SK-N-SH (cell line): ENCODE measurements at regions not wholly inside any gene's neighbourhood (a gene's known extent, or its start where the extent isn't known, plus 50 kb on each side); places are given as distances from the start of the nearest gene placed in this dataset.
A peak's percentile ranks its signal among the peaks of the same experiment; 100 is the strongest.

Experiments
- CTCF ChIA-PET: fragments of 300-600, 350-600 bp; formaldehyde crosslinking; extraction: SDS; loops from one replicate; lab custom pipeline; 2021; lab: Yijun Ruan, JAX
- POLR2A ChIA-PET: fragments of 350-600 bp; sonication (Branson Sonifier 250); formaldehyde crosslinking; extraction: SDS; loops from one replicate; lab custom pipeline; 2020; ENCODE audit warnings: antibody characterized with exemption, inconsistent platforms; lab: Yijun Ruan, JAX
- DNase-seq: peaks from one replicate; pipeline ENCODE4 v3.0.0; 2012
- H2AFZ ChIP-seq: fragments of 200-600 bp; sonication (generic); 2 replicates; pipeline ENCODE4 v1.8.1; 2016; ENCODE audit warnings: antibody characterized with exemption, mild to moderate bottlenecking, low read depth
- H3F3A ChIP-seq: fragments of 200-600 bp; sonication (generic); replicated peaks from 2 replicates; pipeline ENCODE3; 2016; ENCODE audit warnings: antibody characterized with exemption, mild to moderate bottlenecking; ENCODE audit not compliant: insufficient read depth
- H3K27ac ChIP-seq, 2 experiments: fragments of 200-500 bp in 1 of 2; fragments of 200-600 bp in 1 of 2; sonication (Bioruptor generic) in 1 of 2; sonication (generic), shearing (Covaris generic) in 1 of 2; 2 replicates each; pipeline versions ENCODE4 v1.5.1 to v1.6.1; 2014 to 2016; ENCODE audit warnings: low read depth in 2 of 2, inconsistent platforms in 1 of 2, low read length in 1 of 2, mild to moderate bottlenecking in 1 of 2, mixed read lengths in 1 of 2
- H3K27me3 ChIP-seq: fragments of 200-600 bp; sonication (generic), shearing (Covaris generic); 2 replicates; pipeline ENCODE4 v1.6.1; 2016; ENCODE audit warnings: mixed run types; ENCODE audit not compliant: insufficient read depth
- H3K36me3 ChIP-seq, 2 experiments: fragments of 200-500 bp in 1 of 2; fragments of 200-600 bp in 1 of 2; sonication (Bioruptor generic) in 1 of 2; sonication (generic) in 1 of 2; replicated peaks in 1 of 2; 2 replicates each; pipeline versions ENCODE3 to v1.5.1; 2014 to 2016; ENCODE audit warnings: low read length in 1 of 2, mild to moderate bottlenecking in 1 of 2; ENCODE audit not compliant: insufficient read depth in 2 of 2, control insufficient read depth in 1 of 2
- H3K4me1 ChIP-seq, 2 experiments: fragments of 200-500 bp in 1 of 2; fragments of 200-600 bp in 1 of 2; sonication (Bioruptor generic) in 1 of 2; sonication (generic), shearing (Covaris generic) in 1 of 2; 2 replicates each; pipeline versions ENCODE4 v1.5.1 to v1.6.1; 2014 to 2016; ENCODE audit warnings: low read depth in 1 of 2, low read length in 1 of 2, mixed run types in 1 of 2; ENCODE audit not compliant: insufficient read depth in 2 of 2, control insufficient read depth in 1 of 2
- H3K4me2 ChIP-seq: fragments of 200-600 bp; sonication (generic), shearing (Covaris generic); 2 replicates; pipeline ENCODE4 v1.6.1; 2017; ENCODE audit warnings: mixed run types
- H3K4me3 ChIP-seq, 2 experiments: fragments of 200-500 bp in 1 of 2; fragments of 200-600 bp in 1 of 2; sonication (Bioruptor generic) in 1 of 2; sonication (generic), shearing (Covaris generic) in 1 of 2; 2 replicates each; pipeline versions ENCODE4 v1.5.1 to v1.8.1; 2014 to 2016; ENCODE audit warnings: low read depth in 2 of 2, inconsistent platforms in 1 of 2, low read length in 1 of 2, mild to moderate bottlenecking in 1 of 2, mixed read lengths in 1 of 2, moderate library complexity in 1 of 2
- H3K79me2 ChIP-seq: fragments of 200-600 bp; sonication (generic); 2 replicates; pipeline ENCODE4 v1.8.1; 2017; ENCODE audit warnings: mild to moderate bottlenecking; ENCODE audit not compliant: insufficient read depth
- H3K9ac ChIP-seq: fragments of 200-600 bp; sonication (generic); 2 replicates; pipeline ENCODE4 v1.6.1; 2017; ENCODE audit warnings: mixed run types
- H3K9me2 ChIP-seq: fragments of 200-600 bp; sonication (generic); 2 replicates; pipeline ENCODE4 v1.6.1; 2017; ENCODE audit warnings: mixed run types
- H3K9me3 ChIP-seq: fragments of 200-600 bp; sonication (generic); 2 replicates; pipeline ENCODE4 v1.6.1; 2017; ENCODE audit warnings: mixed run types, mild to moderate bottlenecking, moderate library complexity
- H4K20me1 ChIP-seq: fragments of 200-600 bp; sonication (generic); 2 replicates; pipeline ENCODE4 v1.6.1; 2017; ENCODE audit warnings: mild to moderate bottlenecking, mixed run types; ENCODE audit not compliant: insufficient read depth
- ELF1 ChIP-seq: IDR thresholded peaks from 2 replicates; pipeline ENCODE4 v1.4.0; 2012
- FOSL2 ChIP-seq: IDR thresholded peaks from 2 replicates; pipeline ENCODE4 v1.4.0; 2012; ENCODE audit warnings: low read depth, mild to moderate bottlenecking, moderate library complexity, borderline replicate concordance
- FOXJ3 ChIP-seq: sonication (generic); formaldehyde crosslinking; IDR thresholded peaks from 2 replicates; pipeline ENCODE4 v1.5.1; 2020; ENCODE audit warnings: mild to moderate bottlenecking, missing genetic modification reagents
- FOXM1 ChIP-seq: IDR thresholded peaks from 2 replicates; pipeline ENCODE4 v1.4.0; 2012; ENCODE audit warnings: low read depth, mild to moderate bottlenecking
- GATA2 ChIP-seq: sonication (generic); formaldehyde crosslinking; IDR thresholded peaks from 2 replicates; pipeline ENCODE4 v1.5.0; 2020; ENCODE audit warnings: mild to moderate bottlenecking, missing genetic modification reagents
- JUND ChIP-seq: IDR thresholded peaks from 2 replicates; pipeline ENCODE4 v1.4.0; 2012
- MEF2A ChIP-seq: IDR thresholded peaks from 2 replicates; pipeline ENCODE4 v1.4.0; 2012; ENCODE audit warnings: low read depth, borderline replicate concordance
- MXI1 ChIP-seq: IDR thresholded peaks from 2 replicates; pipeline ENCODE4 v1.6.1; 2012; ENCODE audit warnings: mild to moderate bottlenecking, low read depth, low read length, improper control_type of control experiment
- NFIC ChIP-seq: IDR thresholded peaks from 2 replicates; pipeline ENCODE4 v1.4.0; 2012; ENCODE audit warnings: borderline replicate concordance
- NRF1 ChIP-seq: IDR thresholded peaks from 2 replicates; pipeline ENCODE4 v1.6.1; 2012; ENCODE audit warnings: low read depth, mild to moderate bottlenecking, low read length
- RFX5 ChIP-seq: IDR thresholded peaks from 2 replicates; pipeline ENCODE4 v1.6.1; 2012; ENCODE audit warnings: mild to moderate bottlenecking, improper control_type of control experiment, low read length
- SMC3 ChIP-seq: IDR thresholded peaks from 2 replicates; pipeline ENCODE4 v1.6.1; 2012; ENCODE audit warnings: low read depth, low read length, improper control_type of control experiment
- TCF12 ChIP-seq: IDR thresholded peaks from 2 replicates; pipeline ENCODE4 v1.4.0; 2012
- WGBS: methylation state at CpG from one replicate; pipeline ENCODE4 v1.1.6; 2017; ENCODE audit warnings: low lambda C conversion rate; 5-methylcytosine and 5-hydroxymethylcytosine counted together
- TF ChIP-seq, protein P1 (sequence below): IDR thresholded peaks from 2 replicates; pipeline ENCODE4 v1.4.0; 2012; ENCODE audit warnings: low read depth
- TF ChIP-seq, protein P2 (sequence below): IDR thresholded peaks from 2 replicates; pipeline ENCODE4 v1.6.1; 2012; ENCODE audit warnings: mild to moderate bottlenecking, low read depth, low read length, moderate library complexity
- TF ChIP-seq, protein P3 (sequence below): fragments of 150-350 bp; IDR thresholded peaks from 2 replicates; pipeline ENCODE4 v1.6.1; 2017; ENCODE audit warnings: antibody characterized with exemption, low read length, low read depth, borderline replicate concordance
- TF ChIP-seq, protein P4 (sequence below): fragments of 200-600 bp; sonication (generic); IDR thresholded peaks from 2 replicates; pipeline ENCODE4 v1.6.1; 2017; ENCODE audit warnings: antibody characterized with exemption, mild to moderate bottlenecking, moderate library complexity

DNA sequence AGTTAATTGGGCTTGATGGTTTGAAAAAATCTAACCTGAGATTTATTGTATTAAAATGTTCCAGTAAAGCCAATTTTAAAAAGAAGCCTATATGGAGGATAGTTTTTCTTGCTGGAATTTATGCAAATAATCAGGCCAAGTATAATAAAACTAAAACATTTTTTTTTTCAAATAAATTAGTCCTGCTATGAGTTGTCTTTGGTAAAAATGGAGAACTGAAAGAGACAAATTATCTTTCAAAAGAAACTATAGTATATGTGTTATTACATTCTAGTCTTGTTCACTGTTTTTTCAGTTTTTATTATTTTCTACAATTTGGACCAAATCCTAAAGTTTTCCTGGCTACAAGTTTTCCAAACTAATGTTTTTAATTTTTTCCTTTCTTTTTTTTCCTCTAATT lies 468.9 kb downstream of the UQCRFS1 start:
- Histone ChIP-seq H3K27me3 (no peaks in the 10 kb centered on the region; the same call in 1 of the 2 replicates), H3F3A (no peaks in the 10 kb centered on the region), H3K79me2 (no peaks in the 10 kb centered on the region), H3K9ac (no peak overlapping the region), H3K4me3 (no peak overlapping the region), H3K9me2 (no peaks in the 10 kb centered on the region), H3K4me2 (no peak overlapping the region), H3K27ac (no peak overlapping the region), H3K36me3 (no peaks in the 10 kb centered on the region), H3K4me1 (no peaks in the 10 kb centered on the region), H4K20me1 (no peaks in the 10 kb centered on the region), H3K9me3 (no peaks in the 10 kb centered on the region), H2AFZ (no peak overlapping the region)
- ChIA-PET POLR2A (no interaction called here), CTCF (no interaction called here)
- DNase-seq = no peak
- TF ChIP-seq NFIC (no peak), GATA2 (CRISPR knock-in tag) (no peak), FOXM1 (no peak), TCF12 (no peak), ELF1 (no peak), NRF1 (no peak), FOXJ3 (CRISPR knock-in tag) (no peak), MXI1 (no peak)
- TF ChIP-seq, protein P1, sequence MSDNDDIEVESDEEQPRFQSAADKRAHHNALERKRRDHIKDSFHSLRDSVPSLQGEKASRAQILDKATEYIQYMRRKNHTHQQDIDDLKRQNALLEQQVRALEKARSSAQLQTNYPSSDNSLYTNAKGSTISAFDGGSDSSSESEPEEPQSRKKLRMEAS = no peak
- TF ChIP-seq, protein P2, sequence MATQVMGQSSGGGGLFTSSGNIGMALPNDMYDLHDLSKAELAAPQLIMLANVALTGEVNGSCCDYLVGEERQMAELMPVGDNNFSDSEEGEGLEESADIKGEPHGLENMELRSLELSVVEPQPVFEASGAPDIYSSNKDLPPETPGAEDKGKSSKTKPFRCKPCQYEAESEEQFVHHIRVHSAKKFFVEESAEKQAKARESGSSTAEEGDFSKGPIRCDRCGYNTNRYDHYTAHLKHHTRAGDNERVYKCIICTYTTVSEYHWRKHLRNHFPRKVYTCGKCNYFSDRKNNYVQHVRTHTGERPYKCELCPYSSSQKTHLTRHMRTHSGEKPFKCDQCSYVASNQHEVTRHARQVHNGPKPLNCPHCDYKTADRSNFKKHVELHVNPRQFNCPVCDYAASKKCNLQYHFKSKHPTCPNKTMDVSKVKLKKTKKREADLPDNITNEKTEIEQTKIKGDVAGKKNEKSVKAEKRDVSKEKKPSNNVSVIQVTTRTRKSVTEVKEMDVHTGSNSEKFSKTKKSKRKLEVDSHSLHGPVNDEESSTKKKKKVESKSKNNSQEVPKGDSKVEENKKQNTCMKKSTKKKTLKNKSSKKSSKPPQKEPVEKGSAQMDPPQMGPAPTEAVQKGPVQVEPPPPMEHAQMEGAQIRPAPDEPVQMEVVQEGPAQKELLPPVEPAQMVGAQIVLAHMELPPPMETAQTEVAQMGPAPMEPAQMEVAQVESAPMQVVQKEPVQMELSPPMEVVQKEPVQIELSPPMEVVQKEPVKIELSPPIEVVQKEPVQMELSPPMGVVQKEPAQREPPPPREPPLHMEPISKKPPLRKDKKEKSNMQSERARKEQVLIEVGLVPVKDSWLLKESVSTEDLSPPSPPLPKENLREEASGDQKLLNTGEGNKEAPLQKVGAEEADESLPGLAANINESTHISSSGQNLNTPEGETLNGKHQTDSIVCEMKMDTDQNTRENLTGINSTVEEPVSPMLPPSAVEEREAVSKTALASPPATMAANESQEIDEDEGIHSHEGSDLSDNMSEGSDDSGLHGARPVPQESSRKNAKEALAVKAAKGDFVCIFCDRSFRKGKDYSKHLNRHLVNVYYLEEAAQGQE = no peak

DNA sequence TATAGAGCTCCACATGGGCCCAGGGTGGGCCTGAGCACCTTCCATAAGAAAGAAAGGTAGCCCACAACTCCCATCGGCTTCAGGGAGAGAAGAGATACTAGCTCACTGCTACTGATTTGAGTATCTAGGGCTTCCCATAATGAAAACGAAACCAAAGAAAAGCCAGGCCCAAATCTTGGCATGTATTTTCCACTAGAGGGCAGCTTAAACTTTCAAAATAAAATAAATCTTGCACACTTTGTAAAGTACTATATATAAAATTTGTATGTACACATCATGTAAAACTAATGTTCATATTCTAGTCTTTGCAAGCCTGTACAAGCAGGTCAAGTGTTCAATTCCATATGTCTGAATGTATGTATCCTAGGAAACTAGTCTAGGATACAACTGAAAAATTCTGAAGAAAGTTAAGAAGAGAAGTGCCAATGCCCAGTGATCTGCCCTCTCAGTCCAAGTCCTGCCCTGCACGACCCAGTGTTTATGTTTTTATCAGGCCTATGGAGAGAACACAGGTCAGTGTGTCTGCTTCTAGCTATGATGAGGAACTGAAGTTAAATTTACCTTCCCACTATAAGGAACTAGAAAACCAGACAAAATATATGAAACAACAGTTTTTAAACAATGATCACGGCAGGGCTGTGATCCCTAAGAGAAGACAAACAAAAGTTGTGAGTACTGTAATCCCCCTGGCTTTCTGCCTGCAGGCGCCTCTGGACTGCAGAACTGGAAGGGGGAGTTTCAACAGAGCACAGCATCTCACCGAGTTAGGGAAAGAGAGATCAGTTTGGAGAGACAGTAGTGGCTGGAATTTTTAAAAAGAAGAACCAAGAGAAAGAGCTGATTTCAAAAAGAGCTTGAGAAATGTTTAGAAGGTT lies 475.7 kb downstream of the UQCRFS1 start:
- H3K36me3 ChIP-seq = no peaks in the 10 kb centered on the region
- no peaks in the 10 kb centered on the region for H4K20me1 ChIP-seq
- CTCF ChIA-PET = interaction anchor here (0.6 to 2.7 kb wide), 12 partner anchors 10 to 526 kb away, joined by 3 to 15 read pairs (median 4); no protein-coding TSS in a partner anchor
- H2AFZ ChIP-seq = peak overlapping the region; percentile 90
- H3K4me1 ChIP-seq = no peaks in the 10 kb centered on the region
- H3F3A ChIP-seq = no peaks in the 10 kb centered on the region
- no peak for DNase-seq
- POLR2A ChIA-PET = no interaction called here
- H3K9me2 ChIP-seq = no peaks in the 10 kb centered on the region
- H3K79me2 ChIP-seq = no peaks in the 10 kb centered on the region
- H3K4me3 ChIP-seq = peak overlapping the region in 1 of 2 experiments; percentile 39; a peak in 1 of 4 replicates
- H3K27me3 ChIP-seq = no peaks in the 10 kb centered on the region
- peak overlapping the region; percentile 66 for H3K4me2 ChIP-seq
- H3K27ac ChIP-seq = no peak overlapping the region
- WGBS = 2% methylated on average over 6 of the region's 6 CpGs
- 0 out of 2 replicates have a peak overlapping the region, but pooled peaks have one; percentile 27 for H3K9ac ChIP-seq
- H3K9me3 ChIP-seq = no peaks in the 10 kb centered on the region
- TF ChIP-seq, protein P3, sequence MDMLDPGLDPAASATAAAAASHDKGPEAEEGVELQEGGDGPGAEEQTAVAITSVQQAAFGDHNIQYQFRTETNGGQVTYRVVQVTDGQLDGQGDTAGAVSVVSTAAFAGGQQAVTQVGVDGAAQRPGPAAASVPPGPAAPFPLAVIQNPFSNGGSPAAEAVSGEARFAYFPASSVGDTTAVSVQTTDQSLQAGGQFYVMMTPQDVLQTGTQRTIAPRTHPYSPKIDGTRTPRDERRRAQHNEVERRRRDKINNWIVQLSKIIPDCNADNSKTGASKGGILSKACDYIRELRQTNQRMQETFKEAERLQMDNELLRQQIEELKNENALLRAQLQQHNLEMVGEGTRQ = no peak
- TF ChIP-seq JUND = no peak
- TF ChIP-seq, protein P2 = no peak
- no peak for TF ChIP-seq FOSL2
- TF ChIP-seq, protein P4, sequence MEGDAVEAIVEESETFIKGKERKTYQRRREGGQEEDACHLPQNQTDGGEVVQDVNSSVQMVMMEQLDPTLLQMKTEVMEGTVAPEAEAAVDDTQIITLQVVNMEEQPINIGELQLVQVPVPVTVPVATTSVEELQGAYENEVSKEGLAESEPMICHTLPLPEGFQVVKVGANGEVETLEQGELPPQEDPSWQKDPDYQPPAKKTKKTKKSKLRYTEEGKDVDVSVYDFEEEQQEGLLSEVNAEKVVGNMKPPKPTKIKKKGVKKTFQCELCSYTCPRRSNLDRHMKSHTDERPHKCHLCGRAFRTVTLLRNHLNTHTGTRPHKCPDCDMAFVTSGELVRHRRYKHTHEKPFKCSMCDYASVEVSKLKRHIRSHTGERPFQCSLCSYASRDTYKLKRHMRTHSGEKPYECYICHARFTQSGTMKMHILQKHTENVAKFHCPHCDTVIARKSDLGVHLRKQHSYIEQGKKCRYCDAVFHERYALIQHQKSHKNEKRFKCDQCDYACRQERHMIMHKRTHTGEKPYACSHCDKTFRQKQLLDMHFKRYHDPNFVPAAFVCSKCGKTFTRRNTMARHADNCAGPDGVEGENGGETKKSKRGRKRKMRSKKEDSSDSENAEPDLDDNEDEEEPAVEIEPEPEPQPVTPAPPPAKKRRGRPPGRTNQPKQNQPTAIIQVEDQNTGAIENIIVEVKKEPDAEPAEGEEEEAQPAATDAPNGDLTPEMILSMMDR = peak; percentile 83
- TF ChIP-seq MXI1 = no peak
- TF ChIP-seq MEF2A = no peak
- TF ChIP-seq SMC3 = peak; percentile 43
- no peak for TF ChIP-seq RFX5
- TF ChIP-seq FOXM1 = no peak
